ENCODE measurements at regions not wholly inside any gene's neighbourhood (a gene's known extent, or its start where the extent isn't known, plus 50 kb on each side); places are given as distances from the start of the nearest gene placed in this dataset.

GRCh38 chr3:159624616-159625015 is 364.0 kb upstream of the IL12A start:
- DNase-seq, result no peak

GRCh38 chr3:159625594-159625993 is 363.0 kb upstream of the IL12A start:
- DNase-seq, result no peak

GRCh38 chr3:159626598-159626997 is 362.0 kb upstream of the IL12A start:
- DNase-seq, result no peak

GRCh38 chr3:159627229-159627628 is 361.4 kb upstream of the IL12A start:
- no peak for DNase-seq

GRCh38 chr3:159627634-159628033 is 361.0 kb upstream of the IL12A start:
- DNase-seq, result no peak

- no peak for DNase-seq
Observed at GRCh38 chr3:159629329-159630084, 359.1 kb upstream of the IL12A start.

- DNase-seq, result no peak
Observed at GRCh38 chr3:159631226-159631625, 357.4 kb upstream of the IL12A start.

GRCh38 chr3:159632128-159632527 is 356.5 kb upstream of the IL12A start:
- no peak for DNase-seq

- DNase-seq, result no peak
Observed at GRCh38 chr3:159632851-159633250, 355.8 kb upstream of the IL12A start.

GRCh38 chr3:159634483-159634882 is 354.2 kb upstream of the IL12A start:
- no peak for DNase-seq

GRCh38 chr3:159635047-159635641 is 353.5 kb upstream of the IL12A start:
- no peak for DNase-seq

GRCh38 chr3:159637883-159638542 is 350.6 kb upstream of the IL12A start:
- DNase-seq, result no peak

- no peak for DNase-seq
Observed at GRCh38 chr3:159640225-159640624, 348.4 kb upstream of the IL12A start.

- no peak for DNase-seq
Observed at GRCh38 chr3:159643406-159643805, 345.2 kb upstream of the IL12A start.

- no peak for DNase-seq
Observed at GRCh38 chr3:159645874-159646273, 342.8 kb upstream of the IL12A start.

GRCh38 chr3:159649951-159650350 is 338.7 kb upstream of the IL12A start:
- no peak for DNase-seq

GRCh38 chr3:159650726-159651125 is 337.9 kb upstream of the IL12A start:
- DNase-seq, result no peak

GRCh38 chr3:159652452-159652851 is 336.2 kb upstream of the IL12A start:
- DNase-seq, result no peak

GRCh38 chr3:159654183-159655134 is 334.2 kb upstream of the IL12A start:
- DNase-seq, result no peak

GRCh38 chr3:159655202-159655601 is 333.4 kb upstream of the IL12A start:
- DNase-seq, result no peak

- DNase-seq, result no peak
Observed at GRCh38 chr3:159657176-159657575, 331.5 kb upstream of the IL12A start.

GRCh38 chr3:159657629-159658028 is 331.0 kb upstream of the IL12A start:
- DNase-seq, result no peak

GRCh38 chr3:159660326-159660725 is 328.3 kb upstream of the IL12A start:
- DNase-seq, result no peak
